Activated CD4-positive, alpha-beta T cell treated with anti-CD3 and anti-CD28 coated beads, Interleukin-2, Interleukin-4, amounts not matched to agents 100 ng/mL and 50 ng/mL, durations not matched to agents 16 hours and 8 hours (primary cell): ENCODE measurements at regions not wholly inside any gene's neighbourhood (a gene's known extent, or its start where the extent isn't known, plus 50 kb on each side); places are given as distances from the start of the nearest gene placed in this dataset.
"Not testable (repeated sequence)": the region's sequence is repeated elsewhere in the genome, so short reads cannot be mapped to it uniquely, and the experiment has no call there.

ENCODE experiments used
- DNase-seq: peaks from one replicate; pipeline ENCODE4 v3.0.0-alpha.2; 2020; ENCODE audit warnings: low spot score

DNA sequence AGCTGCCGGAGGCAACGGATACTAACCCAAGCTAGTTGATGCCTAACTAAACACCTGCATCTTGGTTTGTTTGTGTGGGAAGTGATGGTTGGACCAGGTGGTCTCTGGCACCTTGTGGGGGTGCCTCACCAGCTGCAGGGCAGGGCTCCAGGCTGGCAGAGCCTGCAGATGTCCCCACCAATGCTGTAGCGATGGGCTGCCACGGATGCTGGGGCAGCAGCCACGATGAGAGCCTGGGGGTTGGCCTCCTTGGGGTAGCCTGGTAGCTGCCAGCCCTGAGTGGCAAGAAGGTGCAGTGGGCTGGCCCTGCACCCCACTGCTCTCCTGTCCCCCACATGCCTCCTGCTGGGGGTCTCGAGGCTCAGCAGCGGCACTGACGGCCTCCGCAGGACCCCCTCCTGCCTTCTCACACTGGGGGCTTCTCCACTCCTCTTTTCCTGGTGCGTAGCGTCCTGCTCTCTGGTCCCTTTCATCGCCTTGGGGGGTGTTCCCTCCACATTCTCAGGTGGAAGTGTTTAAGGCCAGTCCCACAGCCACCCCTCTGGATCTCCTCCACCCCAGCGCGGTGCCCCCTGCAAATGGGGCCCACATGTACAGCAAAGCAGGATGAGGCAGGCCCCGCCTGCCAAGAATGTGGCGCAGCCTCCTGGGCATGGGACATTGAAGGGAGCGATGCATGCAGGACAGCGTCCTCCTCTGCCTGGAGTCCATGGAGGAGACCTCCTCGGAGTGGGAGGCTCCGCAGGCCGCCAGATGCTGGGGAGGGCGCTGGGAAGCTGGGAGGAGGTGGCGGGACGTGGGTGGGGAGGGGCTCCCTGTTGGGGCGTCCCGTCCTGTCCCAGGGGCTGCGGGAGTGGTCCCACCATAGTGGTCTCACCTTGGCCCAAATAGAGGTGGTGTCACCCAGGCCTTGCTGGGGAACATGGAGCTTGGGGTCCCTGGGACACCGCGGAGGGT is 173.1 kb downstream of the ASB1 start:
- DNase-seq, result no peak

DNA sequence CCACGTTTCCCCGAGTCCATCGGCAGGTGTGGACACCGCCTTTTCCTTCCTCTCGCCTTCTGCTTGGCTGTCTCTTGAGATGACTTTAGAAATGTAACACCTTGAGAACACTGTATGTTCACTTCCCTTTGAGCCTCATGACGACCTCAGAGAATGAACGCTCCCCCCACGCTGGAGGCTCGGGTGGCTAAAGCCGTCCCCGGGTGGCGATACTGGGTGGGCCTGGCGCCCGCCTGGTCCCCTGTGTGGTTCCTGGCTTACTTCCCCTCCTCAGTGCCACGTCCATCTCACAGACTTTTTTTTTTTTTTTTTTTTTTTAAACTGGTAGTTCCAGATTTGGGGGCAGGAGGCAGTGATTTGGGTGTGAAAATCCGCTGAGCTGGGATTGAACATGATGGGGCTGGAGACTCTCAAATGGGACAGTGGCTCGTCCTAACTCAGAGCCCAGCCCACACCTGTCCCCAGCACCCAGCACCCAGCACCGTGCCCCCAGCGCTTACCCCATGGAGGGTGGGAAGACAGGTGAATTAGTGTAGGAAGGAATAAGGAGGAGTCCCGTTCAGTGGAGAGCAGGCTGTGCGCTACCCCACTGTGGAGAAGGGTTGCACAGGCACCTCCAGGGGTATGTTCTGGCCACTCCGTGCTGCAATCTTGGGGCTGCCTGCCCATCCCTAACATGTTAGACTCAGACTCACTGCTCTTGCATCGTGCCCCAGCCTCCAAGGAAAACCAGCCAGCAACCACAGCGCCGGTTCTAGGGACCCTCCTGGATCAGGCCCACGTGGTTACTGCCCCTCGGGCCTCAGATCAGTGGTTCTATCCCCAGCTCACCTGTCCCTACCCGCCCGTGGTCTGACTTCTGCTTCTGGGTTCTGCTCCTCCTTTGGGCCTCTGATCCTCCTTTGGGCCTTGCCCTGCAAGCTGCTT is 174.0 kb downstream of the ASB1 start:
- DNase-seq, result no peak

GRCh38 chr2:238601433-238602222 is 174.9 kb downstream of the ASB1 start:
- DNase-seq, result no peak

DNA sequence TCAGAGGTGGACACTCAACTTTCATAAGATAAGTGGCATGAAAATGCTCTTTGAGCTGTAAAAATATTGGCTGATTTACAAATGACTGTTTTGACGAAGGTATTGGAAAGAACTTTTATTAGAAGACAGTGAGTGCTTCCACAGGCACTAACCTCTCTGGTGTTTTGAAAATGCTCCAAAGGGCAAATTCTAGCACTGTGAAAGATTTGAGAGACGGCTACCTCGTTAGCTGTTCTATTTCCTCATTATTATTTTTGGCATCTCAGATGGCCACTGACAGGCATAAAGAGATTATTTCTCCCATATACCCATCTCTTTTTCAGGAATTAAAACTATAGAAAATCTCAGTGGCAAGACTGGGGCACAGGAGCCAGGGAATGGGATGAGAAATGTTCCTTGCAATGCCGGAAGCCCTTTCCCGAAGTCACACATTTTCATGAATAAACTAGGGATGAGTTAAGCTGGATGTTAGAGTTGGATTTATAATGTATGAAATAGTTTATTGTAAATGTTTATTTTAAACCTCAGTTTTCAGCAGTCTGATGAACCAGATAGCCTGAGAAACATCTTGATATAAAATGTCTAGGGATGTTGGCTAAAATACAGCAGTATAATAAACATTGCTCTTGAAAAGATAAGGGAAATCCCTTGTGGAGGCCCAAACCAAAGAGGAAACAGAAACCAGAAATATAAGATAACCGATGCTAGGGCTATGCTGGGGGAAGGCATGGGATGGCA is 175.7 kb downstream of the ASB1 start:
- no peak for DNase-seq

DNA sequence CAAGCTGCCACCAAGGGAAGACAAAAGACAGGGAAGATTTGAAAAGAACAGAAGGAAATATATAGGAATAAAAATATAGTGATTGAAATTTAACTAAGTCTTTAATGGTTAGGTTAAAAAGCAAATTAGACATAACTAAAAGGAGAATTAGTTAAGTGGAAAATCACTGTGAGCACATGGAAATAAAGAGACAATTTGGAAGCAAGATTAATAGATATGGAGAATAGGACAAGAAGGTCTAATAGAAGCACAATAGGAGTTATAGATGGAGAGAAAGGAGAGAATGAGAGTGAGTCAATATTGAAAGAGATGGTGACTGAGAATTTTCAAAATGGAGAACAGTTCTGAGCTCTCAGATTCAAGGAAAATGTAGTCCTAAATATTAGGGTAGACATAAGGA is 176.9 kb downstream of the ASB1 start:
- no peak for DNase-seq

DNA sequence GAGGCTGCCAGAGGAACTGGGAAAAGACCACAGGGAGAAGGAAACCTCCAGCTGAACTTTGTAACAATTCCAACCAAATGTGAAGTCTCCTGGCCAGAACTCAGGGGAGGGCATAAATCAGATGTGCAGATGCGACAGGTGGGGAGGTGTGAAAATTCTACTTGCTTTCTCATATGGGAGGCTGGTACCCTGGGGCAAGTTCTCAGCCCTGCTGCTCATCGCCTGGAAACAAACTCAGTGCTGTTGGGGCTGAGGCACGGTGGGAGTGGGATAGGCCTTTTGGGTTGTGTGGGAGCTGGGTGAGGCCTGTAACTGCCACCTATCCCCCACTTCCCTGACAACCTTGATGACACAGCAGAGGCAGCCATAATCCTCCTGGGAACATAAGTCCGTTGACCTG is 179.6 kb downstream of the ASB1 start:
- DNase-seq, result no peak

DNA sequence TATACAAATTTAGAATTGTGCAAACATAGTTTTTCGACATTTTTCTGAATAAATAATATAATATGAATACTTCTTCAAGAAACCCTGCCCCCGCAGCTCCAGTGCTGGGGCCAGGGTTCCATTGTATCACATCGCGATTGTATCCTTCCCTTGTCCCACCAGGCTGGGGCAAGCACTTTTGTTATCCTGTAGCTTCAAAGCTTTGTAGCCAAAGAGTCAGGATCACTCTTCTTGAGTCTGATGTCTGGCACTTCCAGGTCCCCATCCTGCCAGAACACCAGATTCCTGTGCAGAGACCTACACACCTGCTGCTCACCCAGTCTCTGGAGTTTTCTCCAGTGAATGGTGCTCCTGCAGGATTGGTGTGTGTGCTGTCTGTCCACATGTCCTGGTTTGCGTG is 186.9 kb downstream of the ASB1 start:
- DNase-seq, result no peak

- DNase-seq, result no peak
Observed at GRCh38 chr2:238614376-238614775, 187.6 kb downstream of the ASB1 start.

DNA sequence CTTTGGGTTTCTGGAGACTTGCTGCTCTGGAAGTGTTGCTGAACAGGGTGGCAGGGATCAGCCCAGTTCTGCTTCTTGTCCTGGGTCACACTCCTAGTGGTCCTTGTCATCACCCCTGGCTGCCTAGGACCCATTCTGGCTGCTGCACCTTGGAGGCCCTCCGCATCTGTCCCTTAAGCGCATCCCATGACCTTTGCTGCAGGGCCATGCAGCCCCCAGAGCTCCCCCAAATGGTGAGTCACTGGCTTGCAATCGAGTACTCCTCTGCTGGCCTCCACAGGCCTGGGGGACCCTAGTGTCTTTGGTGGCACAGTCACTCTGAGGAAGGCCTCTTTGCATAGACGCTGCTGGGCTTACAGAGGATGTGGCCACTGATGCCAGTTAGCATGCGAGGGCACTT is 188.5 kb downstream of the ASB1 start:
- no peak for DNase-seq

GRCh38 chr2:238616681-238617080 is 190.0 kb downstream of the ASB1 start:
- no peak for DNase-seq

- not testable (repeated sequence) for DNase-seq
Observed at GRCh38 chr2:238618494-238619283, 192.0 kb downstream of the ASB1 start.

GRCh38 chr2:238627899-238628298 is 201.2 kb downstream of the ASB1 start:
- no peak for DNase-seq

DNA sequence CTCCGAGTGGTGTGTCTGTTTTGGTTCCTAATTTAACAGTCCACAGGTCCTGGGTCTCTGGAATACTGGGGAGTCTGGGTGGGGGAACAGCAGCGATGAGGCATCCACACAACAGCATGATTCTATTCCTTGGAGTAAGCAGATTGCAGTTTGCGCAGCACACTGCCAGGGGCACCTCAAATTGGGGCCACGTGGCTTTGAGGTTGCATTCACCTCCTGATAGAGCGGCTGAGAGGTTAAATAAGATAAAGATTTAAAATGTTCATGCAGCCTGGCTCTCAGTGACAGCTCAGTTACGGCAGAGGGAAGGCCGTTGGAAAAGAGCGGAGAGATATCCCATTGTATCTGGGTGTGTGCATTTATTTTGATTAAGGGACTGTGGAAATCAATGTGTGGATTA is 202.3 kb downstream of the ASB1 start:
- DNase-seq, result no peak

DNA sequence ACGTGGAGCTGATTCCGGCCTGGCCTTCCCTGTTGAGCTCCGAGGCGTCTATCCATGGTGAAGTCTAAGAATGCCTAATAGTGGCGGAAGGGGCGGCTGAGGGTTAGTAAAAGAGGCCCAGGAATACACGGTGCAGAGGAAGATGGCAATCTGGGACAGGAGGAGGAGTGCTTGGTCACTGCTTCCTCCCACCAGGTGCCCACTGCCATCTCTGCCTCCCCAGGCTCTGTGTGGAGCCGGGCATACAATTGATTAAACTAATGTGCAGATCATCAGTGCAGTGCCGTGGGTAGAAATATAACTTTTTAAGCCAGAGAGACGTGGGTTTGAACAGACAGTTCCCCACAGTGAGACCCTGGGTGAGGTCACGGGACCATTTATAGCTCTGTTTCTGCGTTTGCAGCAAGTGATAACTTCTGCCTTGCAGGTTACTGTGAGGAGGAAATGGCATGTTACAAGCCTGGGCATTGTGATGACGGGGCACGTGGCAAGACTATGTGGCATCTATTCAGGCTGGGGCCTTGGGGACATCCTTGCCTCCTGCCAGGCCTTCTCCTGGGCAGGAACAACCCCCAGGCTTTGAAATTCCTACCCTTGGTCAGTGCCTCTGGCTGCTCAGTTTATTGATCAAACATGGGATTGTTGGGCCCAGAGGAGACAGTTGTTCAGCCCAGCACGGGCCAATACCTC is 204.9 kb downstream of the ASB1 start:
- DNase-seq, result no peak

DNA sequence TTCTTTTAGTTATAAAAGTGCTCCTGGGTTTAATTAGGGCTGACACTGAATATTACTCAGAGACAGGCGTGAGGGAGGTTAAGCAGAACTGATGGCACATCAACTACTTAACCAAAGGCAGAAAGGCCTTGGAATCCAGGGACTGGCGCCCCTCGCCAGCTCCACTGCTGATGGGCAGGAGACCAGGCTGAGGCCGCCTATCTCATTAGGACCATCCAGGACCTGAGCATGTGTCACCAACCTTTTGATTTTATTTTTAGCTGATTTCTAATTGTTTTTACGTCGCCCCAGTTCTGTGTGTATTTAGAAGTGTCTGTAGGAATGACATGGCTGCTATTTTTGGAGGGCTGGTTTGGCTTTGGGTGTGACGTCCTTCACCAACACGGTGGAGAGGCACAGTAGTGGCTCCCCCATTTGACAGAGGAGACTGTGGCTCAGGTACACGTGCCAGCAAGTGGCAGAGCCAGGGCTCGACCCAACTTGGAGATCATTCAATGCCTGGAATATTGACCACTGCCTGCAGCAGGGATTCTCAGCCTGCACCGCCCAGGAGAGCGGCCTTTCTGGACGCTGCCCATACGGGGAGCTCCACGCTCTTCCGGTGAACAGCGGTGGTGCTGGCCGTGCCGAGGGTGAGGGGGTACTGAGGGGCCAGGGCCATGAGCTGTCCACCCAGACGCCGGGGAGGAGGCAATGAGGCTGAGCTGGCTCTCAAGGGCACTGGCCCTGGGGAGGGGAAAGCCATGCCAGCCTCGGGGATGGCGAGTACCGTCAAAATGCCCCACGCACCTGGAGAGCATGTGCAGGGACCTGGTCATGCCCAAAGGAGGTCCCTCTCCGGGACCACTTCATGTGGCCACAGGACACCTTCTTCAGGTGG is 205.7 kb downstream of the ASB1 start:
- DNase-seq, result no peak

DNA sequence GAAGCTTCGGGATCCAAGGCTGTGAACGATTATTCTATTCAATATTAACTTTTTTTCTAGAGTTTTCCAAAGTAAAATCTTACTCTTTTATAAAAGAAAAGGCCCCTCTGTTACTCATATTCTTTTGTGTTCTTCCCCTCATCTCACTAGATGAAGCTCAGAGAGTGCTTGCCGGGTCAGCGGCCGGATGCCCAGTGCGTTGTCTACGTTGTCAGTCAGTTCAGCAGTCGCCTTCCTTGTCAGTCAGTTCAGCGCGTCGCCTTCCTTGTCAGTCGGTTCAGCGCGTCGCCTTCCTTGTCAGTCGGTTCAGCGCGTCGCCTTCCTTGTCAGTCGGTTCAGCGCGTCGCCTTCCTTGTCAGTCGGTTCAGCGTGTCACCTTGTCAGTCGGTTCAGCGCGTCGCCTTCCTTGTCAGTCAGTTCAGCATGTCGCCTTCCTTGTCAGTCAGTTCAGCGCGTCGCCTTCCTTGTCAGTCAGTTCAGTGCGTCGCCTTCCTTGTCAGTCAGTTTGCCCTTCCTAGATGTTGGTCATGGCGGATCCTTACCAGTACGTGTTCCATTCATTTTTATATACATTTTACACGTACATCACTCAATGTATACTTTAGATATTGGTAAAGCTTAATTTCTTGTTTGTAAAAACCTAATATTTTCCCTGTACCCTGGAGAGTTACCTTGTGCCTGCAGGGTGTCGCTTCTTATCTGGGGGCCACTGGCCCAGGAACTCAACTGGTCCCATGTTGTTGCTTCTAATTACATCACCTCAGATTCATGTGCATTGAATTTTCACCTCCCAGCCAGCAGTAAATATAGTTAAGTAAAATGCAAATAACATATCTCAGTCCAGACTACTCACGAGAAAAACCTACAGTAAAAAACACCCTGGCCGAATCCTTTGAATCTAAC is 206.9 kb downstream of the ASB1 start:
- DNase-seq, result no peak

GRCh38 chr2:238634701-238635357 is 208.1 kb downstream of the ASB1 start:
- DNase-seq, result no peak
